RWPE2 (cell line): ENCODE measurements at regions not wholly inside any gene's neighbourhood (a gene's known extent, or its start where the extent isn't known, plus 50 kb on each side); places are given as distances from the start of the nearest gene placed in this dataset.

ENCODE experiments used
- ATAC-seq: fragments of 200-7000 bp; cut with Tn5 transposase; 3 replicates; pipeline ENCODE4 v1.9.1; 2021; ENCODE audit warnings: low read depth
- DNase-seq: peaks from one replicate; pipeline ENCODE4 v3.0.0-alpha.2; 2020; ENCODE audit warnings: low spot score
- H3K27ac ChIP-seq: fragments of 450-650 bp; 2 replicates; pipeline ENCODE4 v1.5.1; 2017; ENCODE audit warnings: mild to moderate bottlenecking; ENCODE audit not compliant: poor library complexity, severe bottlenecking
- H3K27me3 ChIP-seq: fragments of 250-450 bp; sonication (Bioruptor Pico); 2 replicates; pipeline ENCODE4 v1.5.1; 2021; ENCODE audit warnings: mild to moderate bottlenecking, moderate library complexity; ENCODE audit not compliant: insufficient read depth, poor library complexity, severe bottlenecking
- H3K36me3 ChIP-seq: fragments of 250-450 bp; sonication (Bioruptor Pico); 2 replicates; pipeline ENCODE4 v1.5.1; 2020; ENCODE audit warnings: low read depth, mild to moderate bottlenecking, moderate library complexity
- H3K4me1 ChIP-seq: fragments of 250-450 bp; sonication (Bioruptor Pico); 2 replicates; pipeline ENCODE4 v1.5.1; 2021; ENCODE audit warnings: mild to moderate bottlenecking, moderate library complexity; ENCODE audit not compliant: insufficient read depth, poor library complexity, severe bottlenecking
- H3K4me3 ChIP-seq: fragments of 250-450 bp; sonication (Bioruptor Pico); 2 replicates; pipeline ENCODE4 v1.5.1; 2021; ENCODE audit warnings: mild to moderate bottlenecking, moderate library complexity; ENCODE audit not compliant: severe bottlenecking
- H3K9me3 ChIP-seq: fragments of 250-450 bp; sonication (Bioruptor Pico); 2 replicates; pipeline ENCODE4 v1.5.1; 2021; ENCODE audit warnings: mild to moderate bottlenecking, moderate library complexity; ENCODE audit not compliant: severe bottlenecking
- TF ChIP-seq, protein P1 (sequence below): fragments of 450-650 bp; IDR thresholded peaks from one replicate; pipeline ENCODE4 v1.5.1; 2017; ENCODE audit warnings: mild to moderate bottlenecking, moderate library complexity; ENCODE audit not compliant: poor library complexity, severe bottlenecking

DNA sequence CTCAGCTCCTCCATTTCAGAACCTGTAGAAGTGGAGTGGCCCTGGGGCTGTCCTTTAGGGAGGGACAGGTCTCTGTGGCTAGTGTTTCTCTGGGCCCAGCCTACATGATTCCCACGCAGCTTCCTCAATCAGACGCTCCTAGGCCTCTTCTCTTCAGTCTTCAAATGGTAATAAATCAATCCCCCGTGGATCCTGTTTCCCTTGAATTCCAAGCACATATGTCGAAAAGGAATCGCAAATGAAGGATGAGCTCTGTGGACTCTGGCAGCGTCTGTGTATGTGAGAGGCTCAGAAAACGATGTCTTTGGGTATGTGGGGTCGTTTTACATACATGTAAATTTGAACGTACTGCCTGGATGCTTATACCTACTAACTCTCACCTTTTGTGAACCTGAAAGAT, 98.5 kb upstream of the ST8SIA3 start:
- DNase-seq: no peak
- no peaks in the 10 kb centered on the region for H3K36me3 ChIP-seq
- no peaks in the 10 kb centered on the region for H3K27me3 ChIP-seq
- H3K4me1 ChIP-seq: no peaks in the 10 kb centered on the region
- no peaks in the 10 kb centered on the region for H3K9me3 ChIP-seq
- H3K4me3 ChIP-seq: no peak overlapping the region
- H3K27ac ChIP-seq: no peak overlapping the region
- no peak for ATAC-seq
- TF ChIP-seq, protein P1, sequence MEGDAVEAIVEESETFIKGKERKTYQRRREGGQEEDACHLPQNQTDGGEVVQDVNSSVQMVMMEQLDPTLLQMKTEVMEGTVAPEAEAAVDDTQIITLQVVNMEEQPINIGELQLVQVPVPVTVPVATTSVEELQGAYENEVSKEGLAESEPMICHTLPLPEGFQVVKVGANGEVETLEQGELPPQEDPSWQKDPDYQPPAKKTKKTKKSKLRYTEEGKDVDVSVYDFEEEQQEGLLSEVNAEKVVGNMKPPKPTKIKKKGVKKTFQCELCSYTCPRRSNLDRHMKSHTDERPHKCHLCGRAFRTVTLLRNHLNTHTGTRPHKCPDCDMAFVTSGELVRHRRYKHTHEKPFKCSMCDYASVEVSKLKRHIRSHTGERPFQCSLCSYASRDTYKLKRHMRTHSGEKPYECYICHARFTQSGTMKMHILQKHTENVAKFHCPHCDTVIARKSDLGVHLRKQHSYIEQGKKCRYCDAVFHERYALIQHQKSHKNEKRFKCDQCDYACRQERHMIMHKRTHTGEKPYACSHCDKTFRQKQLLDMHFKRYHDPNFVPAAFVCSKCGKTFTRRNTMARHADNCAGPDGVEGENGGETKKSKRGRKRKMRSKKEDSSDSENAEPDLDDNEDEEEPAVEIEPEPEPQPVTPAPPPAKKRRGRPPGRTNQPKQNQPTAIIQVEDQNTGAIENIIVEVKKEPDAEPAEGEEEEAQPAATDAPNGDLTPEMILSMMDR: no peak

DNA sequence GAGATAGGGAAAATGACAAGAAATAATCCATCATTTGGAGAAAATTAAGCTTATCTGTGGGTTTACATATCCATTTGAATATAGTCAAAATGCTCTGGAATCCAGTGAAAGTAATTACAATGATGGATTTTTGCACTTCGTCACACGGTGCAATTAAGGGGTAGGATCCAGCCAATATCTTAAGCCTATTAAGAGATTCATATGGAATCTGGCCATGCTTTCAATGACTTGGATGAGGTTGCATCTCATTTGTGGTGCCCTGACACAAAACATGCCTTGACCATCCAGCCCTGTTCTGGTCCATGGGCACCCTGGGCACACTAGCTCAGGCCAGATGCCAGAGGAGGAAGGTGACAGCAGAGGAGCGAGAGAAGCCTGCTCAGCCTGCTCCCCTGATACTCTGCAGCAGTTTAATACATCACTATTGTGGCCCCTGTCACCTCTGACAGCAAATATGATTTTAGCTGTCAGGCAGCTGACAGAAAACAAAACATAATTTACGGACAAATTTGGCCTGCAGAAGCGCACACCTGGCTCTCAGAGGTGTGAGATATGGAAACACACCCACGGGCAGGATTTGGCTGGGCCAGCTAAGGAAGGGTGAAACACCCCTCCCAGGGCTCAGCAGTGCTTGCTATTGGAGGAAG, 94.1 kb upstream of the ST8SIA3 start:
- DNase-seq: no peak
- no peak overlapping the region for H3K4me3 ChIP-seq
- no peaks in the 10 kb centered on the region for H3K9me3 ChIP-seq
- no peak overlapping the region for H3K27ac ChIP-seq
- H3K36me3 ChIP-seq: no peaks in the 10 kb centered on the region
- H3K27me3 ChIP-seq: no peaks in the 10 kb centered on the region
- TF ChIP-seq, protein P1: no peak
- no peak for ATAC-seq
- H3K4me1 ChIP-seq: no peaks in the 10 kb centered on the region

DNA sequence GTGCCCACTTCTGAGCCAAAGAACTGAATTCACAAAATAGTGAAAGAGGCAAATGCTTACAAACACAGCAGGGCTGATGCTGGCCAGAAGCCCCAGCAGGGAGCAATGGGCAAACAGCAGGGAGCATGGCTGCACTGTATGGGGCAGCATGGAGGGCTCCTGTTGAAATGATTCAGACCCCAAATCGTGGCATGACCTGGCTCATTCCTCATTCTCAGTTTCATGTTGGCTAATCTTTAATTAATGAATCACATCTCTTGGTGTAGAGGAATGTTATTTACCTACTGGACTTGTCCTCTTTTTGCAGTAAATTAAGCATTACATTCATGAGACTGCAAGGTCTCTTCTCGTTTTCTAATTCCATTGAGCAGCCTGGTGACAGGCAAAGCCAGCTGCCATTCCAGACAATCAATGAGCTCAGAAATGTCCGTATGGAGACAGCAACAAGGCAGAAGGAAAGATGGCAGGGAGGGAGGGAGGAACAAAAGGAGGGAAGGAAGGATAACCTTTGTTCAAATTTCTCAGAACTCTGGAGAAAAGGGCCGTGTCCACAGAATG, 84.9 kb upstream of the ST8SIA3 start:
- peaks cover 3% of the 10 kb centered on the region for H3K27me3 ChIP-seq
- no peak for ATAC-seq
- H3K4me1 ChIP-seq: no peaks in the 10 kb centered on the region
- H3K4me3 ChIP-seq: no peak overlapping the region
- H3K9me3 ChIP-seq: no peaks in the 10 kb centered on the region
- DNase-seq: no peak
- TF ChIP-seq, protein P1: no peak
- no peaks in the 10 kb centered on the region for H3K36me3 ChIP-seq
- no peak overlapping the region for H3K27ac ChIP-seq

DNA sequence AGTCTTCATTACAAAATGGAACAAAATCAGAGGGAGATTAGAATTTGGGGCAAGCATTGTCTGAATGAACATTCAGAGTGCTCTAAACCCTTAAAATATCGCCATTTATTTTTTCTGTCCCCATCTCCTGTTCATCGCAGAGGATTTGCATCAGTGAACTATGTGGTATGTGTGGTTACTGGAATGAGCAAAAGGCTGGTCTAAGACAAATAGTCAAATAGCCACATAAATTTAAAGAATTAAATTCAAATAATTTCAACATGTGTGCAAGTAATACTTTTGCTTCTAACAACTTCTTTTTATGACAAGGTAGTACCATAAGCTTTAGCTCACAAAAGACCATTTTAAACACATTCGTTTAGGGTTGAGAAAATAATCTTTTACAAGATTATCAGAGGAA, 82.6 kb upstream of the ST8SIA3 start:
- TF ChIP-seq, protein P1: no peak
- Histone ChIP-seq H3K36me3 (no peaks in the 10 kb centered on the region), H3K9me3 (no peaks in the 10 kb centered on the region), H3K4me1 (no peaks in the 10 kb centered on the region), H3K4me3 (no peak overlapping the region), H3K27ac (no peak overlapping the region), H3K27me3 (peaks cover 23% of the 10 kb centered on the region)
- no peak for DNase-seq
- no peak for ATAC-seq

DNA sequence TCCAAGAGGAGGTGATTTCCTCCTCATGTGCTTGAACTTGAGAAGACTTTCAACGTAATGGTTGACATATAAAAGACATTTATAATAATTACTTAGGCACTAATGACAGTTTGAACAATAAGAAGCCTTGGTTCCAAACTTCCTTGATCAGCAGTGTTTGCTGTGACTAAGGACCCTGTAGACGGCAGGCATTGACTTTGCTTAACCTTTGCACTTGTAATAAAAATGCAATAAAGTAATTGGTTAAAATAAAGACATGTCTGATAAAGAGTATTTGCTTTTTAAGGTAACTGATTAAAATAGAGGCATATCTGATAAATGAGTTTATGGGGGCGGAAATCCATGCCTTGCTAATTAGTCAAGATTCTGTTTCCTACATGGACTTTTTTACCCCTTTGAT, 82.2 kb upstream of the ST8SIA3 start:
- H3K4me1 ChIP-seq: no peaks in the 10 kb centered on the region
- no peaks in the 10 kb centered on the region for H3K36me3 ChIP-seq
- TF ChIP-seq, protein P1: no peak
- H3K27ac ChIP-seq: no peak overlapping the region
- H3K27me3 ChIP-seq: peaks cover 24% of the 10 kb centered on the region
- ATAC-seq (no peak), DNase-seq (no peak)
- H3K9me3 ChIP-seq: no peaks in the 10 kb centered on the region
- no peak overlapping the region for H3K4me3 ChIP-seq
